GM18498 (cell line): ENCODE measurements at regions not wholly inside any gene's neighbourhood (a gene's known extent, or its start where the extent isn't known, plus 50 kb on each side); places are given as distances from the start of the nearest gene placed in this dataset.
A peak's percentile ranks its signal among the peaks of the same experiment; 100 is the strongest.

Source experiments
- ATAC-seq: cut with Tn5 transposase; IDR thresholded peaks from one replicate; pipeline ENCODE4 v1.9.1; 2021; ENCODE audit warnings: mild to moderate bottlenecking, moderate library complexity; ENCODE audit not compliant: unreplicated experiment

- no peak for ATAC-seq
These were observed 362.2 kb upstream of the KCNH7 start for GRCh38 chr2:163200741-163201140.

GRCh38 chr2:163198972-163199371 lies 360.4 kb upstream of the KCNH7 start:
- no peak for ATAC-seq

- ATAC-seq, result no peak
These were observed 359.4 kb upstream of the KCNH7 start for GRCh38 chr2:163198007-163198406.

GRCh38 chr2:163191372-163191771 lies 352.8 kb upstream of the KCNH7 start:
- ATAC-seq, result peak; percentile 51

GRCh38 chr2:163187995-163188655 lies 349.6 kb upstream of the KCNH7 start:
- ATAC-seq, result no peak

GRCh38 chr2:163187119-163187518 lies 348.6 kb upstream of the KCNH7 start:
- no peak for ATAC-seq

- no peak for ATAC-seq
These were observed 346.6 kb upstream of the KCNH7 start for GRCh38 chr2:163185160-163185559.

GRCh38 chr2:163182764-163183354 lies 344.3 kb upstream of the KCNH7 start:
- peak; percentile 61 for ATAC-seq

- ATAC-seq, result no peak
These were observed 339.0 kb upstream of the KCNH7 start for GRCh38 chr2:163177592-163177991.

GRCh38 chr2:163175294-163175693 lies 336.7 kb upstream of the KCNH7 start:
- no peak for ATAC-seq

GRCh38 chr2:163173591-163173990 lies 335.0 kb upstream of the KCNH7 start:
- ATAC-seq, result no peak

GRCh38 chr2:163171786-163172530 lies 333.4 kb upstream of the KCNH7 start:
- ATAC-seq, result no peak

GRCh38 chr2:163157891-163158496 lies 319.4 kb upstream of the KCNH7 start:
- ATAC-seq, result no peak

GRCh38 chr2:163157411-163157810 lies 318.8 kb upstream of the KCNH7 start:
- ATAC-seq, result no peak

- ATAC-seq, result no peak
These were observed 317.4 kb upstream of the KCNH7 start for GRCh38 chr2:163155925-163156324.

- ATAC-seq, result peak; percentile 89
These were observed 316.8 kb upstream of the KCNH7 start for GRCh38 chr2:163155279-163155883.

GRCh38 chr2:163142618-163143017 lies 304.1 kb upstream of the KCNH7 start:
- no peak for ATAC-seq

GRCh38 chr2:163138947-163139346 lies 300.4 kb upstream of the KCNH7 start:
- ATAC-seq, result no peak

GRCh38 chr2:163135256-163135655 lies 296.7 kb upstream of the KCNH7 start:
- no peak for ATAC-seq

- no peak for ATAC-seq
These were observed 295.0 kb upstream of the KCNH7 start for GRCh38 chr2:163133602-163134001.

GRCh38 chr2:163132850-163133249 lies 294.3 kb upstream of the KCNH7 start:
- peak; percentile 56 for ATAC-seq
